Panc1 (cell line): ENCODE measurements at regions not wholly inside any gene's neighbourhood (a gene's known extent, or its start where the extent isn't known, plus 50 kb on each side); places are given as distances from the start of the nearest gene placed in this dataset.

ENCODE experiments used
- CTCF ChIP-seq: fragments of 450-650 bp; IDR thresholded peaks from 2 replicates; pipeline ENCODE4 v1.5.1; 2017; ENCODE audit warnings: mild to moderate bottlenecking
- POLR2AphosphoS5 ChIP-seq: IDR thresholded peaks from 2 replicates; pipeline ENCODE4 v1.6.1; 2012; ENCODE audit warnings: mild to moderate bottlenecking, low read depth, low read length, moderate library complexity
- REST ChIP-seq, 2 experiments: IDR thresholded peaks; 2 replicates each; pipeline ENCODE4 v1.6.1; 2011 to 2012; ENCODE audit warnings: low read depth in 2 of 2, control low read depth in 1 of 2, low read length in 1 of 2, mild to moderate bottlenecking in 1 of 2, moderate library complexity in 1 of 2; ENCODE audit not compliant: insufficient read depth in 1 of 2
- SIN3A ChIP-seq: IDR thresholded peaks from 2 replicates; pipeline ENCODE4 v1.6.1; 2012; ENCODE audit warnings: low read depth, mild to moderate bottlenecking, low read length, moderate library complexity, borderline replicate concordance; ENCODE audit not compliant: insufficient read depth

DNA sequence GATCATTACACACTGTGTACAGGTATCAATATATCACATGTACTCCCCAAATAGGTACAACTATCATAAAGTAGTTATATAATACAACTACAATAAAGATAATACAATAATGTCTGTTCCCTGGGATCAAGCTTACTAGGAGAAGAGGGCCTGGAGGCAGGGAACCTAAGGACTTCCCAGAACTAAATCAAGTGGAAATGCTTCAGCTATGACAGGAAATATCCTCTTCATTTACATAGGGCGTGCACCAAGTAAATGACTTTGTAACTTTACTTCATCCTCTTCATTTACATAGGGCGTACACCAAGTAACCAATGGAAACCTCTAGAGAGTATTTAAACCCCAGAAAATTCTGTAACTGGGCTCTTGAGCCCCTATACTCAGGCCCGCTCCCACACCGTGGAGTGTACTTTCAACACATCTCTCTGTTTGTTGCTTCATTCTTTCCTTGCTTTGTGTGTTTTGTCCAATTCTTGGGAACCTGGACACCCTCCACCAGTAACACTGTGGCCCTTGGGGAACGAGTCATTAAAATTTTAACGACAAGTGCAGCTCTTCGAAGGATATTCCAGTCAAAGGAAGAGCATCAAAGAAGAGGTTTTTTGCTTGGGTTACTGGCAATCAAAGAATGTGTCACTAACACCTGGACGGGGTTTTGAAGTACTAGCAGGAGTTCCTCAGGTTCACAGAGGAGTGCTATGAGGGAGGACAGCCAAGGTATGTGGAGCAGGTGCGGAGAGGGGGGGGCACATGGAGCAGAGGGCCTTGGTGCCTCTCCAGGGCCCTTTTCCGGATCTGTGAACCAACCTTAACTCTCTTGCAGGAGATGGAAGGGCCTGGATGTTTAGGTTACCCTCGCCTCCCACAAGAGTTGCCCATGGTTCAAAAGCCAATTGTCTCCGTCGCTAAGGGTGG, 106.6 kb upstream of the DAP start:
- no peak for TF ChIP-seq CTCF
- no peak for TF ChIP-seq POLR2AphosphoS5
- no peak for TF ChIP-seq SIN3A
- TF ChIP-seq REST (IDR thresholded peaks at IDR 0.05; ENCODE audit: insufficient read depth in 1 of 2, low read depth in 2 of 2, low read length in 1 of 2), result no peak
